Esophagus muscularis mucosa (tissue), 4 donors: ENCODE measurements at regions not wholly inside any gene's neighbourhood (a gene's known extent, or its start where the extent isn't known, plus 50 kb on each side); places are given as distances from the start of the nearest gene placed in this dataset.

ENCODE experiments used
- DNase-seq: peaks from one replicate; pipeline ENCODE4 v3.0.0-alpha.2; 2017; ENCODE audit errors: extremely low spot score
- H3K27ac ChIP-seq, 4 donors: fragments of 200-600 bp; sonication (generic); replicated peaks in 1 of 4; 1 replicate in 3 of 4; 2 replicates in 1 of 4; pipeline ENCODE4 v1.5.1; 2016 to 2019; ENCODE audit warnings: mild to moderate bottlenecking in 1 of 4
- H3K27me3 ChIP-seq, 4 donors: fragments of 200-600 bp; sonication (generic); one replicate each; pipeline versions ENCODE4 v1.5.1 to v1.6.0; 2016 to 2019
- H3K36me3 ChIP-seq, 4 donors: fragments of 200-600 bp; sonication (generic); one replicate each; pipeline ENCODE4 v1.5.1; 2016 to 2019
- H3K4me1 ChIP-seq, 4 donors: fragments of 200-600 bp; sonication (generic); one replicate each; pipeline ENCODE4 v1.5.1; 2016 to 2019
- H3K4me3 ChIP-seq, 4 donors: fragments of 200-600 bp; sonication (generic); 1 replicate in 2 of 4; 2 replicates in 2 of 4; pipeline ENCODE4 v1.5.1; 2016 to 2019; ENCODE audit warnings: mild to moderate bottlenecking in 4 of 4, moderate library complexity in 1 of 4
- H3K9me3 ChIP-seq, 4 donors: fragments of 200-600 bp; sonication (generic); 1 replicate in 3 of 4; 2 replicates in 1 of 4; pipeline ENCODE4 v1.5.1; 2016 to 2019
- EP300 ChIP-seq: sonication (generic); formaldehyde crosslinking; IDR thresholded peaks from one replicate; pipeline ENCODE4 v1.6.1; 2017; ENCODE audit warnings: antibody characterized with exemption
- POLR2A ChIP-seq: fragments of 450-650 bp; IDR thresholded peaks from one replicate; pipeline ENCODE4 v1.6.1; 2017; ENCODE audit warnings: antibody characterized with exemption, moderate library complexity, mild to moderate bottlenecking, low read depth
- POLR2AphosphoS5 ChIP-seq, 2 donors: sonication (generic); formaldehyde crosslinking; IDR thresholded peaks; one replicate each; pipeline ENCODE4 v1.6.1; 2017; ENCODE audit warnings: antibody characterized with exemption in 2 of 2
- WGBS: methylation state at CpG from one replicate; pipeline ENCODE4 v1.1.5; 2018; 5-methylcytosine and 5-hydroxymethylcytosine counted together
- intact Hi-C: fragments of 100-400 bp; cut with DNase I; formaldehyde crosslinking; loops from one replicate; pipeline ENCODE4 v1.15.1; 2023
- TF ChIP-seq, protein P1 (sequence below), 3 experiments: fragments of 200-600 bp in 2 of 3; fragments of 450-650 bp in 1 of 3; sonication (generic) in 2 of 3; IDR thresholded peaks; one replicate each; pipeline ENCODE4 v1.5.1; 2017 to 2019; ENCODE audit warnings: antibody characterized with exemption in 3 of 3, mild to moderate bottlenecking in 2 of 3, moderate library complexity in 1 of 3

DNA sequence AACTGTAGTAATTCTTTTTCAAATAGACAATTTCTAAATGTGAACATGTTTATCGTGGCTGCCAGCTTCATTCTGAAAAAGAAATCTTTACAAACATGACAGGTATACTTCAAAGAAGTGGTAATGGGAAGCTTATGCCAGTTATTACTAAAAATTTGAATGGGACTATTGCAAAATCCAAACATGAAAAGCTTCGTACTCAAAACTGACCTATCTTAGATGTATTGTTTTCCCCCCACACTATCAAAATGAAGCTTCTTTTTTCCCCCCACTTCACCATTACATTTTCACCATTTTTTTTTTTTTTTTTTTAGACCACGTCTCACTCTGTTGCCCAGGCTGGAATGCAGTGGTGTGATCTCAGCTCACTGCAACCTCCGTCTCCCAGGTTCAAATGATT lies 50.4 kb upstream of the SERTAD2 start:
- 87% methylated on average over 4 of the region's 4 CpGs for WGBS
- no peaks in the 10 kb centered on the region for H3K27me3 ChIP-seq
- intact Hi-C loops = no loop called here
- TF ChIP-seq, protein P1, sequence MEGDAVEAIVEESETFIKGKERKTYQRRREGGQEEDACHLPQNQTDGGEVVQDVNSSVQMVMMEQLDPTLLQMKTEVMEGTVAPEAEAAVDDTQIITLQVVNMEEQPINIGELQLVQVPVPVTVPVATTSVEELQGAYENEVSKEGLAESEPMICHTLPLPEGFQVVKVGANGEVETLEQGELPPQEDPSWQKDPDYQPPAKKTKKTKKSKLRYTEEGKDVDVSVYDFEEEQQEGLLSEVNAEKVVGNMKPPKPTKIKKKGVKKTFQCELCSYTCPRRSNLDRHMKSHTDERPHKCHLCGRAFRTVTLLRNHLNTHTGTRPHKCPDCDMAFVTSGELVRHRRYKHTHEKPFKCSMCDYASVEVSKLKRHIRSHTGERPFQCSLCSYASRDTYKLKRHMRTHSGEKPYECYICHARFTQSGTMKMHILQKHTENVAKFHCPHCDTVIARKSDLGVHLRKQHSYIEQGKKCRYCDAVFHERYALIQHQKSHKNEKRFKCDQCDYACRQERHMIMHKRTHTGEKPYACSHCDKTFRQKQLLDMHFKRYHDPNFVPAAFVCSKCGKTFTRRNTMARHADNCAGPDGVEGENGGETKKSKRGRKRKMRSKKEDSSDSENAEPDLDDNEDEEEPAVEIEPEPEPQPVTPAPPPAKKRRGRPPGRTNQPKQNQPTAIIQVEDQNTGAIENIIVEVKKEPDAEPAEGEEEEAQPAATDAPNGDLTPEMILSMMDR (IDR thresholded peaks at IDR 0.05) = no peak
- no peak for TF ChIP-seq POLR2AphosphoS5 (IDR thresholded peaks at IDR 0.05)
- TF ChIP-seq EP300 = no peak
- no peak overlapping the region for H3K27ac ChIP-seq
- H3K36me3 ChIP-seq = no peaks in the 10 kb centered on the region
- no peak for DNase-seq
- H3K9me3 ChIP-seq = no peaks in the 10 kb centered on the region
- H3K4me1 ChIP-seq = no peaks in the 10 kb centered on the region
- H3K4me3 ChIP-seq = no peak overlapping the region

DNA sequence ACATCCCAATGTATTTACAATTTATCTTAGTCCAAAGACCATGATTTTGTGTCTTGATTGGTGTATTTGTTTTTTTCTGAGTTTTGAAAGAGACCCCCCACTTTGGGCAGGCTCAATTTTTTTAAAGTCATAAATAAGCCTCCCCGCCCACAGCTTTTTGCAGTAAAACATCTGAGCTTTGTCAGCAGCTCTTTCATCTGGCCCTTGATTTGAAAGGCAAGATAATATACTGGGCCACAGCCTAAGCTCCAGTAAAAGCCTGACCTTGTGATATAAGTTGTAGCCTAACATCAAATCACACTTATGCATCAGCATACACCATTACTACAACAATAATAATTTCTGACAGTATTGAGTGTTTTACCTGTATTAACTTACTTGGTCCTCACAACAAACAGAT lies 51.3 kb upstream of the SERTAD2 start:
- intact Hi-C loops = no loop called here
- H3K27me3 ChIP-seq = no peaks in the 10 kb centered on the region
- H3K27ac ChIP-seq = no peak overlapping the region
- H3K9me3 ChIP-seq = no peaks in the 10 kb centered on the region
- DNase-seq = no peak
- no peak overlapping the region for H3K4me3 ChIP-seq
- H3K4me1 ChIP-seq = no peaks in the 10 kb centered on the region
- 92% methylated on average over 1 of the region's 1 CpG for WGBS
- TF ChIP-seq, protein P1 (IDR thresholded peaks at IDR 0.05) = no peak
- TF ChIP-seq POLR2AphosphoS5 (IDR thresholded peaks at IDR 0.05) (no peak), EP300 (no peak), POLR2A (no peak)
- no peaks in the 10 kb centered on the region for H3K36me3 ChIP-seq

DNA sequence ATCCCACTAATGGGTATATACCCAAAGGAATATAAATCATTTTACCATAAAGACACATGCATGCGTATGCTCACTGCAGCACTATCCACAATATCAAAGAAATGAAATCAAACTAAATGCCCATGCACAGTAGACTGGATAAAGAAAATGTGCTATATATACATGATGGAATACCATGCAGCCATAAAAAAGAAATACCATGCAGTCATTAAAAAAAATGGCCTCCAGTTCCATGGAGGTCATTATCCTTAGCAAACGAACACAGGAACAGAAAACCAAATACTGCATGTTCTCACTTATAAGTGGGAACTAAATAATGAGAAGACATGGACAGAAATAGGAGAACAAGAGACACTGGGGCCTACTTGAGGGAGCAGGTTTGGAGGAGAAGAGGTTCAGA lies 53.6 kb upstream of the SERTAD2 start:
- intact Hi-C loops = no loop called here
- TF ChIP-seq POLR2A (no peak), EP300 (no peak), POLR2AphosphoS5 (IDR thresholded peaks at IDR 0.05) (no peak)
- TF ChIP-seq, protein P1 (IDR thresholded peaks at IDR 0.05) = no peak
- H3K27ac ChIP-seq = no peak overlapping the region
- no peaks in the 10 kb centered on the region for H3K4me1 ChIP-seq
- H3K36me3 ChIP-seq = no peaks in the 10 kb centered on the region
- H3K9me3 ChIP-seq = no peaks in the 10 kb centered on the region
- no peaks in the 10 kb centered on the region for H3K27me3 ChIP-seq
- H3K4me3 ChIP-seq = no peak overlapping the region
- no peak for DNase-seq
- 93% methylated on average over 2 of the region's 2 CpGs for WGBS

DNA sequence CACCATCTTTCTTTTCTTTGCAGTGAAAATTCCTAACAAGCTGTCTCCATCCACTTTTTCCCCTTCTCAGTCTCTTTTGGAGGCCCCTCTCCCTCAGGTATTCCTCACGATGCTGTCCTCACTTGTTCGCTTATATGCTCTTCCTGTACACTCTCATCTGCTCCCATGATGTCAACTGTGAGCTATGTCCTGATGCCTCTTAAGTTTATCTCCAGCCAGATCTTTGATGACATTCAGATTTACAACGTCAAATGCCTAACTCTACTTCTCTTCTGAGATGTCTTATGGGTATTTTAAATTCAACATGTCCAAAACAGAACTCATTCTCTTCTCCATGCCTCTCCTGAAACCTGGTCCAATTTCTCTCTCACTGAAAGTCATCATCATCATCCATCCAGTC lies 55.1 kb upstream of the SERTAD2 start:
- TF ChIP-seq, protein P1 (IDR thresholded peaks at IDR 0.05) = no peak
- TF ChIP-seq POLR2A = no peak
- TF ChIP-seq POLR2AphosphoS5 (IDR thresholded peaks at IDR 0.05) = no peak
- no peak for TF ChIP-seq EP300
- intact Hi-C loops = no loop called here
- Histone ChIP-seq H3K9me3 (no peaks in the 10 kb centered on the region), H3K4me1 (no peaks in the 10 kb centered on the region), H3K36me3 (no peaks in the 10 kb centered on the region), H3K27ac (no peak overlapping the region), H3K27me3 (no peaks in the 10 kb centered on the region), H3K4me3 (no peak overlapping the region)
- WGBS = 93% methylated on average over 3 of the region's 3 CpGs
- no peak for DNase-seq

DNA sequence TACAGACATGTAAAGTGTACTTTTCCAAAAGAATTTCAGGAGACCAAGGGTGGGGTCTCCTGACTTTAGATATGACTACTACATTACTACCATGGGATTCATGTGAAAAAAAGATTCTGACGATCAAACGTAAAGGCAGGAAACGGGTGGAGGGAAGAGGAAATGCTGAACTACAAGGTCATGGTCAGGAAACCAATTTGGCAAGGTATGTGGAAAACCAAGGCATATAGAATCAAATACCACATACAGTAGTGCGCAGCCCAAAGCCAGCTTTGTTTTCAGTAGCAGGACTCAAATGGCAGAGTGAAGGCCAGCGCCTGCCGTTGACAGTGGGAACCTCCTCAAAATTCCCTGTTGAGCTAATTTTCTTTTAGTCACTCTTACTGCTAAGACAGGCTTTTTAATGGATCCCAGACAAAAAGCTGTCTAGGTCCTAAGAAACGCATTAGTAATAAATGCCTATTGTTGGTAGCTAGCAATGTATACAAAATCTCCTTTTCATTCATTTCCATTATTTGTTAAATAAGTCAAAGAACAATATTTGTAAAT lies 57.6 kb upstream of the SERTAD2 start:
- TF ChIP-seq EP300 (no peak), POLR2A (no peak), POLR2AphosphoS5 (IDR thresholded peaks at IDR 0.05) (no peak)
- TF ChIP-seq, protein P1 (IDR thresholded peaks at IDR 0.05) = no peak
- H3K27ac ChIP-seq = no peak overlapping the region
- intact Hi-C loops = no loop called here
- H3K36me3 ChIP-seq = no peaks in the 10 kb centered on the region
- H3K4me1 ChIP-seq = no peaks in the 10 kb centered on the region
- no peaks in the 10 kb centered on the region for H3K27me3 ChIP-seq
- H3K9me3 ChIP-seq = no peaks in the 10 kb centered on the region
- 73% methylated on average over 7 of the region's 7 CpGs for WGBS
- no peak for DNase-seq
- no peak overlapping the region for H3K4me3 ChIP-seq
